Stomach (tissue), 8 donors: ENCODE measurements at regions not wholly inside any gene's neighbourhood (a gene's known extent, or its start where the extent isn't known, plus 50 kb on each side); places are given as distances from the start of the nearest gene placed in this dataset.

Experiments
- DNase-seq, 2 donors: peaks; one replicate each; pipeline versions ENCODE4 v3.0.0 to v3.0.0-alpha.2; 2013 to 2019
- H3K27ac ChIP-seq, 5 donors: fragments of 200-600 bp in 4 of 5; sonication (generic) in 4 of 5; one replicate each; pipeline ENCODE4 v1.5.1; 2013 to 2019; ENCODE audit warnings: mild to moderate bottlenecking in 1 of 5, moderate library complexity in 1 of 5
- H3K27me3 ChIP-seq, 3 donors: fragments of 200-600 bp; sonication (generic); one replicate each; pipeline ENCODE4 v1.5.1; 2017 to 2019; ENCODE audit warnings: mixed run types in 1 of 3
- H3K36me3 ChIP-seq, 4 donors: fragments of 200-600 bp; sonication (generic); 1 replicate in 3 of 4; 2 replicates in 1 of 4; pipeline ENCODE4 v1.5.1; 2016 to 2019
- H3K4me1 ChIP-seq, 4 donors: fragments of 200-600 bp; sonication (generic); one replicate each; pipeline ENCODE4 v1.5.1; 2016 to 2019
- H3K4me3 ChIP-seq, 4 donors: fragments of 200-600 bp; sonication (generic) in 3 of 4; one replicate each; pipeline ENCODE4 v1.5.1; 2016 to 2019; ENCODE audit warnings: mild to moderate bottlenecking in 1 of 4
- H3K9me3 ChIP-seq, 4 donors: fragments of 200-600 bp; sonication (generic); one replicate each; pipeline ENCODE4 v1.5.1; 2016 to 2019
- CTCF ChIP-seq, 7 experiments: fragments of 450-650 bp in 4 of 7; fragments of 200-600 bp in 3 of 7; sonication (generic) in 3 of 7; IDR thresholded peaks; one replicate each; pipeline ENCODE4 v1.5.1; 2016 to 2019; ENCODE audit warnings: antibody characterized with exemption in 7 of 7, control low read depth in 2 of 7, mild to moderate bottlenecking in 1 of 7
- EP300 ChIP-seq: sonication (generic); formaldehyde crosslinking; IDR thresholded peaks from one replicate; pipeline ENCODE4 v1.6.1; 2017; ENCODE audit warnings: antibody characterized with exemption
- POLR2A ChIP-seq, 4 donors: fragments of 450-650 bp; IDR thresholded peaks; one replicate each; pipeline ENCODE4 v1.6.1; 2016; ENCODE audit warnings: antibody characterized with exemption in 4 of 4, control low read depth in 2 of 4, mild to moderate bottlenecking in 1 of 4, moderate library complexity in 1 of 4
- POLR2AphosphoS5 ChIP-seq, 3 donors: sonication (generic); formaldehyde crosslinking; IDR thresholded peaks; one replicate each; pipeline ENCODE4 v1.6.1; 2016; ENCODE audit warnings: antibody characterized with exemption in 3 of 3
- WGBS, 5 donors: extraction: QIAGEN DNeasy Blood & Tissue Kit in 3 of 5; methylation state at CpG; one replicate each; pipeline versions ENCODE4 v1.1.5 to v1.1.7; 2013 to 2018; 5-methylcytosine and 5-hydroxymethylcytosine counted together
- intact Hi-C: fragments of 100-400 bp; cut with DNase I; formaldehyde crosslinking; loops from one replicate; pipeline ENCODE4 v1.15.1; 2023; ENCODE audit warnings: low total_unique reads
- donor health status: healthy with polysubstance abuse.
- donor health status: Bipolar disorder and iron deficiency.
- donor health status: healthy.

- intact Hi-C loops: no loop called here
- no peaks in the 10 kb centered on the region for H3K36me3 ChIP-seq
- no peaks in the 10 kb centered on the region for H3K27me3 ChIP-seq
- 78 to 93% (median 91%) methylated on average over 2 to 5 of the region's 5 CpGs for WGBS, 5 donors
- no peaks in the 10 kb centered on the region for H3K4me1 ChIP-seq
- H3K9me3 ChIP-seq: no peaks in the 10 kb centered on the region
- H3K27ac ChIP-seq: no peak overlapping the region
- no peak for TF ChIP-seq POLR2AphosphoS5 (IDR thresholded peaks at IDR 0.05)
- TF ChIP-seq POLR2A (IDR thresholded peaks at IDR 0.05): no peak
- TF ChIP-seq CTCF (IDR thresholded peaks at IDR 0.05): no peak
- TF ChIP-seq EP300: no peak
- H3K4me3 ChIP-seq: no peak overlapping the region
- DNase-seq: no peak
These were observed 70.4 kb upstream of the ELOVL6 start for GRCh38 chr4:110268790-110269189.

- TF ChIP-seq EP300 (no peak), CTCF (IDR thresholded peaks at IDR 0.05) (no peak), POLR2AphosphoS5 (IDR thresholded peaks at IDR 0.05) (no peak), POLR2A (IDR thresholded peaks at IDR 0.05) (no peak)
- 67 to 77% (median 74%) methylated on average over 2 of the region's 2 CpGs for WGBS, 5 donors
- H3K36me3 ChIP-seq: no peaks in the 10 kb centered on the region
- no peak overlapping the region for H3K4me3 ChIP-seq
- intact Hi-C loops: no loop called here
- no peak for DNase-seq
- no peaks in the 10 kb centered on the region for H3K4me1 ChIP-seq
- H3K27ac ChIP-seq: no peak overlapping the region
- no peaks in the 10 kb centered on the region for H3K27me3 ChIP-seq
- H3K9me3 ChIP-seq: no peaks in the 10 kb centered on the region
These were observed 69.9 kb upstream of the ELOVL6 start for GRCh38 chr4:110268352-110268751.

- Histone ChIP-seq H3K4me3 (no peak overlapping the region), H3K9me3 (no peaks in the 10 kb centered on the region), H3K36me3 (no peaks in the 10 kb centered on the region), H3K4me1 (no peaks in the 10 kb centered on the region), H3K27me3 (no peaks in the 10 kb centered on the region), H3K27ac (no peak overlapping the region)
- intact Hi-C loops: no loop called here
- no peak for TF ChIP-seq POLR2AphosphoS5 (IDR thresholded peaks at IDR 0.05)
- TF ChIP-seq CTCF (IDR thresholded peaks at IDR 0.05): no peak
- TF ChIP-seq EP300: no peak
- TF ChIP-seq POLR2A (IDR thresholded peaks at IDR 0.05): no peak
- WGBS, 5 donors: 75 to 91% (median 81%) methylated on average over 1 of the region's 1 CpG
- DNase-seq: no peak
These were observed 67.7 kb upstream of the ELOVL6 start for GRCh38 chr4:110266136-110266535.

GRCh38 chr4:110265001-110265400, 66.6 kb upstream of the ELOVL6 start:
- Histone ChIP-seq H3K4me3 (no peak overlapping the region), H3K9me3 (no peaks in the 10 kb centered on the region), H3K27ac (no peak overlapping the region), H3K27me3 (no peaks in the 10 kb centered on the region), H3K36me3 (no peaks in the 10 kb centered on the region), H3K4me1 (no peaks in the 10 kb centered on the region)
- no peak for TF ChIP-seq POLR2AphosphoS5 (IDR thresholded peaks at IDR 0.05)
- no peak for TF ChIP-seq POLR2A (IDR thresholded peaks at IDR 0.05)
- intact Hi-C loops: no loop called here
- DNase-seq: no peak
- WGBS, 5 donors: 78 to 89% (median 89%) methylated on average over 5 of the region's 5 CpGs

GRCh38 chr4:110260299-110260698, 61.9 kb upstream of the ELOVL6 start:
- Histone ChIP-seq H3K9me3 (no peaks in the 10 kb centered on the region), H3K4me1 (no peaks in the 10 kb centered on the region), H3K27ac (no peak overlapping the region), H3K36me3 (no peaks in the 10 kb centered on the region), H3K27me3 (no peaks in the 10 kb centered on the region), H3K4me3 (no peak overlapping the region)
- DNase-seq: no peak
- intact Hi-C loops: no loop called here
- WGBS, 5 donors: 73 to 86% (median 79%) methylated on average over 4 of the region's 4 CpGs
- TF ChIP-seq POLR2AphosphoS5 (IDR thresholded peaks at IDR 0.05): no peak
- TF ChIP-seq EP300: no peak
- TF ChIP-seq POLR2A (IDR thresholded peaks at IDR 0.05): no peak
- TF ChIP-seq CTCF (IDR thresholded peaks at IDR 0.05): no peak
